Liver (tissue), 8 donors: ENCODE measurements at regions not wholly inside any gene's neighbourhood (a gene's known extent, or its start where the extent isn't known, plus 50 kb on each side); places are given as distances from the start of the nearest gene placed in this dataset.

Experiments
- DNase-seq: peaks from one replicate; pipeline ENCODE4 v3.0.0-alpha.2; 2017; ENCODE audit warnings: low spot score
- H3K27ac ChIP-seq, 2 donors: one replicate each; pipeline ENCODE4 v1.7.0; 2013; ENCODE audit warnings: inconsistent platforms in 2 of 2, low read length in 2 of 2, control low read depth in 1 of 2, low read depth in 1 of 2, mild to moderate bottlenecking in 1 of 2
- H3K27me3 ChIP-seq, 4 donors: one replicate each; pipeline versions ENCODE4 v1.6.1 to v1.7.0; 2013; ENCODE audit warnings: low read length in 3 of 4, inconsistent platforms in 1 of 4, mild to moderate bottlenecking in 1 of 4, moderate library complexity in 1 of 4; ENCODE audit not compliant: control insufficient read depth in 4 of 4, insufficient read depth in 4 of 4
- H3K36me3 ChIP-seq, 4 donors: one replicate each; pipeline versions ENCODE4 v1.6.1 to v1.7.0; 2013; ENCODE audit warnings: low read length in 3 of 4, mild to moderate bottlenecking in 3 of 4, low read depth in 1 of 4, moderate library complexity in 1 of 4; ENCODE audit not compliant: control insufficient read depth in 4 of 4, insufficient read depth in 3 of 4
- H3K4me1 ChIP-seq, 4 donors: one replicate each; pipeline versions ENCODE4 v1.6.1 to v1.7.0; 2013; ENCODE audit warnings: low read length in 3 of 4, mild to moderate bottlenecking in 3 of 4, moderate library complexity in 1 of 4; ENCODE audit not compliant: control insufficient read depth in 4 of 4, insufficient read depth in 4 of 4
- H3K4me3 ChIP-seq, 3 donors: one replicate each; pipeline versions ENCODE4 v1.6.1 to v1.7.0; 2013; ENCODE audit warnings: low read length in 3 of 3, control low read depth in 1 of 3, low read depth in 1 of 3, mild to moderate bottlenecking in 1 of 3
- H3K9ac ChIP-seq, 2 donors: one replicate each; pipeline ENCODE4 v1.7.0; 2013; ENCODE audit warnings: low read length in 2 of 2, mild to moderate bottlenecking in 2 of 2, moderate library complexity in 2 of 2, control low read depth in 1 of 2, low read depth in 1 of 2
- H3K9me3 ChIP-seq, 4 donors: one replicate each; pipeline versions ENCODE4 v1.6.1 to v1.7.0; 2013; ENCODE audit warnings: low read length in 3 of 4; ENCODE audit not compliant: control insufficient read depth in 4 of 4
- EGR1 ChIP-seq, 2 donors: IDR thresholded peaks; 2 replicates each; pipeline ENCODE4 v1.6.1; 2016 to 2018; ENCODE audit warnings: antibody characterized with exemption in 2 of 2, low read depth in 2 of 2
- FOXA1 ChIP-seq: IDR thresholded peaks from 2 replicates; pipeline ENCODE4 v1.6.1; 2016; ENCODE audit warnings: antibody characterized with exemption
- FOXA2 ChIP-seq: IDR thresholded peaks from 2 replicates; pipeline ENCODE4 v1.6.1; 2016; ENCODE audit warnings: antibody characterized with exemption
- GABPA ChIP-seq, 2 donors: IDR thresholded peaks in 1 of 2; conservative IDR thresholded peaks in 1 of 2; 2 replicates each; pipeline ENCODE4 v1.6.1; 2016; ENCODE audit warnings: antibody characterized with exemption in 2 of 2, mild to moderate bottlenecking in 1 of 2, moderate library complexity in 1 of 2
- HNF4A ChIP-seq, 2 donors: conservative IDR thresholded peaks; 2 replicates each; pipeline ENCODE4 v1.6.1; 2016; ENCODE audit warnings: antibody characterized with exemption in 2 of 2, mild to moderate bottlenecking in 2 of 2
- HNF4G ChIP-seq: IDR thresholded peaks from 2 replicates; pipeline ENCODE4 v1.6.1; 2016; ENCODE audit warnings: antibody characterized with exemption
- JUND ChIP-seq, 2 donors: IDR thresholded peaks; 2 replicates each; pipeline ENCODE4 v1.6.1; 2016; ENCODE audit warnings: antibody characterized with exemption in 2 of 2
- NR2F2 ChIP-seq: IDR thresholded peaks from 2 replicates; pipeline ENCODE4 v1.6.1; 2016; ENCODE audit warnings: antibody characterized with exemption
- RAD21 ChIP-seq, 2 donors: IDR thresholded peaks; 2 replicates each; pipeline ENCODE4 v1.6.1; 2016; ENCODE audit warnings: antibody characterized with exemption in 2 of 2, mild to moderate bottlenecking in 2 of 2
- RXRA ChIP-seq, 2 donors: IDR thresholded peaks; 2 replicates each; pipeline ENCODE4 v1.6.1; 2017 to 2018; ENCODE audit warnings: antibody characterized with exemption in 2 of 2, mild to moderate bottlenecking in 1 of 2
- SP1 ChIP-seq: IDR thresholded peaks from 2 replicates; pipeline ENCODE4 v1.6.1; 2018; ENCODE audit warnings: antibody characterized with exemption, mild to moderate bottlenecking
- TAF1 ChIP-seq: conservative IDR thresholded peaks from 2 replicates; pipeline ENCODE4 v1.6.1; 2016; ENCODE audit warnings: antibody characterized with exemption, mild to moderate bottlenecking
- YY1 ChIP-seq: IDR thresholded peaks from 2 replicates; pipeline ENCODE4 v1.6.1; 2016; ENCODE audit warnings: antibody characterized with exemption, mild to moderate bottlenecking
- WGBS: extraction: QIAGEN DNeasy Blood & Tissue Kit; methylation state at CpG from one replicate; pipeline ENCODE4 v1.1.7; 2013; 5-methylcytosine and 5-hydroxymethylcytosine counted together
- TF ChIP-seq, protein P1 (sequence below): fragments of 150-350 bp; IDR thresholded peaks from 2 replicates; pipeline ENCODE4 v1.5.1; 2017; ENCODE audit warnings: improper control_type of control experiment, low read depth, low read length; ENCODE audit not compliant: missing input control
- TF ChIP-seq, protein P2 (sequence below): IDR thresholded peaks from 2 replicates; pipeline ENCODE4 v1.6.1; 2016; ENCODE audit warnings: antibody characterized with exemption
- TF ChIP-seq, protein P3 (sequence below): IDR thresholded peaks from 2 replicates; pipeline ENCODE4 v1.6.1; 2016; ENCODE audit warnings: antibody characterized with exemption
- TF ChIP-seq, protein P4 (sequence below): IDR thresholded peaks from 2 replicates; pipeline ENCODE4 v1.6.1; 2016; ENCODE audit warnings: antibody characterized with exemption
- TF ChIP-seq, protein P5 (sequence below): IDR thresholded peaks from 2 replicates; pipeline ENCODE4 v1.6.1; 2016; ENCODE audit warnings: antibody characterized with exemption, mild to moderate bottlenecking
- donor health status: healthy.
- donor health status: healthy.
- donor health status: healthy.
- donor health status: healthy.
- donor health status: healthy.

DNA sequence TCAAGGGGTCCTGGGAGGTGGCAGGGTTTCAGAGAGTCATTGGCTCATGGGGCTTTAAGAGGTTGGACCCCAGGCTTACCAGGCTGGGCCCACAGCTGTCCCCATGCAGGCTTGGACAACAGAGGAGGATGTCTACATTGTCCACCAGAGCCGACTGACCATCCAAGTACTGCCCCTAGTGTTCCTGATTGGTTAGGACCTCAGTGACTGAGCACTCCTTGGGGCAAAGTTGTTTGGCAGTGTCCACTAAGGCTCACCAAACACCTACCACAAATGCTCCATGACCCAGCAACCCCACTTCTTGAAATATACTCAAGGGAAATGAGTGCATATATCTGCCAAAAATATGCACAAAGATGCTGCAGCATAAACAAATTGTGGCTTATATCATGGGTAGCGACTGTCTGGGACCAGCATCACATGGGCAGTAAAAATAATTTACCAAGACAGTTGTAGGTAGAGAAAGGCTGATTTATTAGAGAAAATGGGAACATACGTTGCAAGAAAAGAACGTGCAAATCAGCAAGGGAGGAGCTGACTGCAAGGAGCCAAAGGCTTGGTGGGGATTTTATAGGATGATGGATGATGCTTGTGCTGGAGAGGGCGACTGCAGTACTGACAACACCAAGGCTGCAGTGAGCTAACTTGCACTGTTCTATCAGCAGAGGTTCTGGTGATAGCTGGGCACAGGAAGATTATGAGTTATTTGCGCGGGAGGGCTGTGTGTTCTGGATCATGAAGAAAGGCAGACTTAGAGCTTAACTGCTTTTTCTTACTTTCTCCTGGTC, 265.2 kb downstream of the GADD45G start:
- no peak overlapping the region for H3K27ac ChIP-seq
- H3K4me1 ChIP-seq: peaks cover 9 to 17% (median 9%) of the 10 kb centered on the region in 4 donors
- no peaks in the 10 kb centered on the region for H3K36me3 ChIP-seq
- H3K9me3 ChIP-seq: no peaks in the 10 kb centered on the region
- WGBS: 80% methylated on average over 7 of the region's 7 CpGs
- H3K9ac ChIP-seq: no peak overlapping the region
- DNase-seq: no peak
- H3K27me3 ChIP-seq: no peaks in the 10 kb centered on the region
- no peak for TF ChIP-seq RAD21 (IDR thresholded peaks at IDR 0.05)
- TF ChIP-seq, protein P1, sequence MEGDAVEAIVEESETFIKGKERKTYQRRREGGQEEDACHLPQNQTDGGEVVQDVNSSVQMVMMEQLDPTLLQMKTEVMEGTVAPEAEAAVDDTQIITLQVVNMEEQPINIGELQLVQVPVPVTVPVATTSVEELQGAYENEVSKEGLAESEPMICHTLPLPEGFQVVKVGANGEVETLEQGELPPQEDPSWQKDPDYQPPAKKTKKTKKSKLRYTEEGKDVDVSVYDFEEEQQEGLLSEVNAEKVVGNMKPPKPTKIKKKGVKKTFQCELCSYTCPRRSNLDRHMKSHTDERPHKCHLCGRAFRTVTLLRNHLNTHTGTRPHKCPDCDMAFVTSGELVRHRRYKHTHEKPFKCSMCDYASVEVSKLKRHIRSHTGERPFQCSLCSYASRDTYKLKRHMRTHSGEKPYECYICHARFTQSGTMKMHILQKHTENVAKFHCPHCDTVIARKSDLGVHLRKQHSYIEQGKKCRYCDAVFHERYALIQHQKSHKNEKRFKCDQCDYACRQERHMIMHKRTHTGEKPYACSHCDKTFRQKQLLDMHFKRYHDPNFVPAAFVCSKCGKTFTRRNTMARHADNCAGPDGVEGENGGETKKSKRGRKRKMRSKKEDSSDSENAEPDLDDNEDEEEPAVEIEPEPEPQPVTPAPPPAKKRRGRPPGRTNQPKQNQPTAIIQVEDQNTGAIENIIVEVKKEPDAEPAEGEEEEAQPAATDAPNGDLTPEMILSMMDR: no peak
- TF ChIP-seq FOXA2: no peak
- TF ChIP-seq, protein P2, sequence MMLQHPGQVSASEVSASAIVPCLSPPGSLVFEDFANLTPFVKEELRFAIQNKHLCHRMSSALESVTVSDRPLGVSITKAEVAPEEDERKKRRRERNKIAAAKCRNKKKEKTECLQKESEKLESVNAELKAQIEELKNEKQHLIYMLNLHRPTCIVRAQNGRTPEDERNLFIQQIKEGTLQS: no peak
- TF ChIP-seq SP1: no peak
- no peak for TF ChIP-seq EGR1 (IDR thresholded peaks at IDR 0.05; ENCODE audit: low read depth in 2 of 2)
- no peak for TF ChIP-seq RXRA (IDR thresholded peaks at IDR 0.05)
- TF ChIP-seq GABPA (IDR thresholded peaks at IDR 0.05 in 1 of 2, conservative IDR thresholded peaks at IDR 0.05 in 1 of 2): no peak
- no peak for TF ChIP-seq HNF4A (conservative IDR thresholded peaks at IDR 0.05)
- no peak for TF ChIP-seq YY1
- TF ChIP-seq, protein P3, sequence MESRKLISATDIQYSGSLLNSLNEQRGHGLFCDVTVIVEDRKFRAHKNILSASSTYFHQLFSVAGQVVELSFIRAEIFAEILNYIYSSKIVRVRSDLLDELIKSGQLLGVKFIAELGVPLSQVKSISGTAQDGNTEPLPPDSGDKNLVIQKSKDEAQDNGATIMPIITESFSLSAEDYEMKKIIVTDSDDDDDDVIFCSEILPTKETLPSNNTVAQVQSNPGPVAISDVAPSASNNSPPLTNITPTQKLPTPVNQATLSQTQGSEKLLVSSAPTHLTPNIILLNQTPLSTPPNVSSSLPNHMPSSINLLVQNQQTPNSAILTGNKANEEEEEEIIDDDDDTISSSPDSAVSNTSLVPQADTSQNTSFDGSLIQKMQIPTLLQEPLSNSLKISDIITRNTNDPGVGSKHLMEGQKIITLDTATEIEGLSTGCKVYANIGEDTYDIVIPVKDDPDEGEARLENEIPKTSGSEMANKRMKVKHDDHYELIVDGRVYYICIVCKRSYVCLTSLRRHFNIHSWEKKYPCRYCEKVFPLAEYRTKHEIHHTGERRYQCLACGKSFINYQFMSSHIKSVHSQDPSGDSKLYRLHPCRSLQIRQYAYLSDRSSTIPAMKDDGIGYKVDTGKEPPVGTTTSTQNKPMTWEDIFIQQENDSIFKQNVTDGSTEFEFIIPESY: no peak
- TF ChIP-seq, protein P4, sequence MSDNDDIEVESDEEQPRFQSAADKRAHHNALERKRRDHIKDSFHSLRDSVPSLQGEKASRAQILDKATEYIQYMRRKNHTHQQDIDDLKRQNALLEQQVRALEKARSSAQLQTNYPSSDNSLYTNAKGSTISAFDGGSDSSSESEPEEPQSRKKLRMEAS: no peak
- no peak for TF ChIP-seq TAF1
- TF ChIP-seq HNF4G: no peak
- TF ChIP-seq FOXA1: no peak
- TF ChIP-seq, protein P5, sequence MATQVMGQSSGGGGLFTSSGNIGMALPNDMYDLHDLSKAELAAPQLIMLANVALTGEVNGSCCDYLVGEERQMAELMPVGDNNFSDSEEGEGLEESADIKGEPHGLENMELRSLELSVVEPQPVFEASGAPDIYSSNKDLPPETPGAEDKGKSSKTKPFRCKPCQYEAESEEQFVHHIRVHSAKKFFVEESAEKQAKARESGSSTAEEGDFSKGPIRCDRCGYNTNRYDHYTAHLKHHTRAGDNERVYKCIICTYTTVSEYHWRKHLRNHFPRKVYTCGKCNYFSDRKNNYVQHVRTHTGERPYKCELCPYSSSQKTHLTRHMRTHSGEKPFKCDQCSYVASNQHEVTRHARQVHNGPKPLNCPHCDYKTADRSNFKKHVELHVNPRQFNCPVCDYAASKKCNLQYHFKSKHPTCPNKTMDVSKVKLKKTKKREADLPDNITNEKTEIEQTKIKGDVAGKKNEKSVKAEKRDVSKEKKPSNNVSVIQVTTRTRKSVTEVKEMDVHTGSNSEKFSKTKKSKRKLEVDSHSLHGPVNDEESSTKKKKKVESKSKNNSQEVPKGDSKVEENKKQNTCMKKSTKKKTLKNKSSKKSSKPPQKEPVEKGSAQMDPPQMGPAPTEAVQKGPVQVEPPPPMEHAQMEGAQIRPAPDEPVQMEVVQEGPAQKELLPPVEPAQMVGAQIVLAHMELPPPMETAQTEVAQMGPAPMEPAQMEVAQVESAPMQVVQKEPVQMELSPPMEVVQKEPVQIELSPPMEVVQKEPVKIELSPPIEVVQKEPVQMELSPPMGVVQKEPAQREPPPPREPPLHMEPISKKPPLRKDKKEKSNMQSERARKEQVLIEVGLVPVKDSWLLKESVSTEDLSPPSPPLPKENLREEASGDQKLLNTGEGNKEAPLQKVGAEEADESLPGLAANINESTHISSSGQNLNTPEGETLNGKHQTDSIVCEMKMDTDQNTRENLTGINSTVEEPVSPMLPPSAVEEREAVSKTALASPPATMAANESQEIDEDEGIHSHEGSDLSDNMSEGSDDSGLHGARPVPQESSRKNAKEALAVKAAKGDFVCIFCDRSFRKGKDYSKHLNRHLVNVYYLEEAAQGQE: no peak
- TF ChIP-seq NR2F2: no peak
- no peak for TF ChIP-seq JUND (IDR thresholded peaks at IDR 0.05)
- H3K4me3 ChIP-seq: no peak overlapping the region
